ENCODE measurements at regions not wholly inside any gene's neighbourhood (a gene's known extent, or its start where the extent isn't known, plus 50 kb on each side); places are given as distances from the start of the nearest gene placed in this dataset.

DNA sequence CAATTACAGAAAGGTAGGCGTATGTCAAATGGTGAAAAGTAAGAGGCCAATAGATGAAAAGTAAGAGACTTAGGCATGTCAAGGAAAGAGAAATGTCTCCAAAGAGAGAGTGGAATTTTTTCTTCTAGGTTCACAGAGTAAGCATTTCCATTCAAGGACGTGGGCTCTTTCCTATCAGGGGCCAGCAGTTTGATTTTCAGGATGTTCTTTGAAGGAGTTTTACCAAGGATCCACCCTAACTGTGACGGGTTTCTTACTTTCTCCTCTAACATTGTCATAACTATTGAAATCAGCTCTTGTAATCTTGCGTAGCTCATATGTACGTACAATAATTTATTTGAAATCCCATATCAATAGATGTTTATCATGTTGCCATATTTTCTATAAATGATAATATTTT is 2112.2 kb upstream of the RAG2 start (continued):
- TF ChIP-seq CBX2 (IDR thresholded peaks at IDR 0.05; ENCODE audit: low read depth, low read length) (no peak), CBX2 (CRISPR knock-in tag; IDR thresholded peaks at IDR 0.05; ENCODE audit: low read depth) (no peak), RNF2 (conservative IDR thresholded peaks at IDR 0.05; ENCODE audit: low read depth) (no peak), HIC2 (CRISPR knock-in tag; IDR thresholded peaks at IDR 0.05; ENCODE audit: low read depth) (no peak), USF2 (IDR thresholded peaks at IDR 0.05; ENCODE audit: low read depth, low read length) (no peak), USF2 (CRISPR knock-in tag; IDR thresholded peaks at IDR 0.05; ENCODE audit: borderline replicate concordance) (no peak), MXI1 (IDR thresholded peaks at IDR 0.05; ENCODE audit: borderline replicate concordance, low read depth, low read length) (no peak), NBN (conservative IDR thresholded peaks at IDR 0.05) (no peak)

- DNase-seq (ENCODE audit: low spot score), result no peak
- intact Hi-C loops (cut with micrococcal nuclease; ENCODE audit: unreplicated experiment), result no loop called here
- ChIA-PET POLR2A (no interaction called here), CTCF (ENCODE audit: low intra/inter-chr PET ratio, low total read pairs) (no interaction called here)
- Histone ChIP-seq H3K27ac (ENCODE audit: extremely low read length, insufficient read depth, low read length) (no peak overlapping the region), H2AFZ (ENCODE audit: low read length) (no peak overlapping the region), H3K27me3 (ENCODE audit: control insufficient read depth in 1 of 2, insufficient read depth in 2 of 2, low read length in 2 of 2) (no peaks in the 10 kb centered on the region), H3K79me2 (ENCODE audit: insufficient read depth, low read length) (no peaks in the 10 kb centered on the region), H3K4me2 (ENCODE audit: low read depth, low read length) (no peak overlapping the region), H3K9me3 (ENCODE audit: low read length) (peaks cover 14% of the 10 kb centered on the region), H3K4me3 (replicated peaks in 1 of 3; ENCODE audit: insufficient read depth in 1 of 3, low read depth in 2 of 3, low read length in 3 of 3) (no peak overlapping the region), H3K9ac (ENCODE audit: insufficient read depth, low read depth, low read length) (no peak overlapping the region), H3K4me1 (ENCODE audit: insufficient read depth, low read length) (no peaks in the 10 kb centered on the region), H3K36me3 (replicated peaks in 1 of 2; ENCODE audit: control insufficient read depth in 1 of 2, insufficient read depth in 2 of 2, low read length in 2 of 2) (no peaks in the 10 kb centered on the region), H4K20me1 (ENCODE audit: insufficient read depth, low read length) (no peaks in the 10 kb centered on the region)
- BruUV-seq (replicated peaks), result no TSS peak
- in situ Hi-C loops (cut with HindIII; ENCODE audit: extremely low pct_ligation_motif_present, low pct_unique_long_range_greater_than_20kb), result no loop called here
- no peak for FAIRE-seq
- 0% methylated on average over 2 of the region's 2 CpGs for WGBS (ENCODE audit: low lambda C conversion rate)
- ATAC-seq, result no peak
- TF ChIP-seq ZNF781 (CRISPR knock-in tag; IDR thresholded peaks at IDR 0.05; ENCODE audit: borderline replicate concordance, not compliant biosample characterization) (no peak), HOXA5 (CRISPR knock-in tag; IDR thresholded peaks at IDR 0.05) (no peak), U2AF1 (optimal IDR thresholded peaks at IDR 0.05; ENCODE audit: low read depth, low read length) (no peak), ARID3A (IDR thresholded peaks at IDR 0.05; ENCODE audit: low read depth, low read length) (no peak), MLLT10 (CRISPR knock-in tag; IDR thresholded peaks at IDR 0.05) (no peak)
- TF ChIP-seq, protein P1, sequence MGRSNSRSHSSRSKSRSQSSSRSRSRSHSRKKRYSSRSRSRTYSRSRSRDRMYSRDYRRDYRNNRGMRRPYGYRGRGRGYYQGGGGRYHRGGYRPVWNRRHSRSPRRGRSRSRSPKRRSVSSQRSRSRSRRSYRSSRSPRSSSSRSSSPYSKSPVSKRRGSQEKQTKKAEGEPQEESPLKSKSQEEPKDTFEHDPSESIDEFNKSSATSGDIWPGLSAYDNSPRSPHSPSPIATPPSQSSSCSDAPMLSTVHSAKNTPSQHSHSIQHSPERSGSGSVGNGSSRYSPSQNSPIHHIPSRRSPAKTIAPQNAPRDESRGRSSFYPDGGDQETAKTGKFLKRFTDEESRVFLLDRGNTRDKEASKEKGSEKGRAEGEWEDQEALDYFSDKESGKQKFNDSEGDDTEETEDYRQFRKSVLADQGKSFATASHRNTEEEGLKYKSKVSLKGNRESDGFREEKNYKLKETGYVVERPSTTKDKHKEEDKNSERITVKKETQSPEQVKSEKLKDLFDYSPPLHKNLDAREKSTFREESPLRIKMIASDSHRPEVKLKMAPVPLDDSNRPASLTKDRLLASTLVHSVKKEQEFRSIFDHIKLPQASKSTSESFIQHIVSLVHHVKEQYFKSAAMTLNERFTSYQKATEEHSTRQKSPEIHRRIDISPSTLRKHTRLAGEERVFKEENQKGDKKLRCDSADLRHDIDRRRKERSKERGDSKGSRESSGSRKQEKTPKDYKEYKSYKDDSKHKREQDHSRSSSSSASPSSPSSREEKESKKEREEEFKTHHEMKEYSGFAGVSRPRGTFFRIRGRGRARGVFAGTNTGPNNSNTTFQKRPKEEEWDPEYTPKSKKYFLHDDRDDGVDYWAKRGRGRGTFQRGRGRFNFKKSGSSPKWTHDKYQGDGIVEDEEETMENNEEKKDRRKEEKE (IDR thresholded peaks at IDR 0.05), result no peak
These were observed 2102.1 kb upstream of the RAG2 start for GRCh38 chr11:38700111-38700510.

Measured in HepG2 (cell line).